CD14-positive monocyte (primary cell): ENCODE measurements at regions not wholly inside any gene's neighbourhood (a gene's known extent, or its start where the extent isn't known, plus 50 kb on each side); places are given as distances from the start of the nearest gene placed in this dataset. TPM values are rescaled to one million over a fixed set of nuclear protein-coding genes. Genes with fewer than 3 reads are reported as not detected.

Source experiments
- DNase-seq, 3 donors: peaks; one replicate each; pipeline ENCODE4 v3.0.0-alpha.2; 2011 to 2022
- H2AFZ ChIP-seq: 2 replicates; pipeline ENCODE4 v1.6.0; 2012; ENCODE audit warnings: mild to moderate bottlenecking, low read depth, low read length, inconsistent platforms; ENCODE audit not compliant: insufficient read depth, poor library complexity, severe bottlenecking
- H3K27ac ChIP-seq, 2 donors: 1 replicate in 1 of 2; 2 replicates in 1 of 2; pipeline ENCODE4 v1.5.1; 2012 to 2013; ENCODE audit warnings: low read length in 2 of 2, control low read depth in 1 of 2, inconsistent platforms in 1 of 2, low read depth in 1 of 2, mild to moderate bottlenecking in 1 of 2
- H3K27me3 ChIP-seq, 2 donors: one replicate each; pipeline versions ENCODE4 v1.6.0 to v1.6.1; 2011 to 2013; ENCODE audit warnings: low read length in 2 of 2; ENCODE audit not compliant: control insufficient read depth in 2 of 2, insufficient read depth in 2 of 2
- H3K36me3 ChIP-seq, 2 donors: replicated peaks in 1 of 2; 1 replicate in 1 of 2; 2 replicates in 1 of 2; pipeline versions ENCODE4 v1.5.1 to v1.6.1; 2012 to 2013; ENCODE audit warnings: low read length in 2 of 2, control low read depth in 1 of 2, inconsistent platforms in 1 of 2, mild to moderate bottlenecking in 1 of 2; ENCODE audit not compliant: insufficient read depth in 2 of 2, control insufficient read depth in 1 of 2
- H3K4me1 ChIP-seq, 2 donors: 1 replicate in 1 of 2; 2 replicates in 1 of 2; pipeline versions ENCODE4 v1.5.1 to v1.6.1; 2012 to 2013; ENCODE audit warnings: low read length in 2 of 2, control low read depth in 1 of 2, inconsistent platforms in 1 of 2, mild to moderate bottlenecking in 1 of 2, moderate library complexity in 1 of 2; ENCODE audit not compliant: insufficient read depth in 2 of 2, control insufficient read depth in 1 of 2
- H3K4me2 ChIP-seq: replicated peaks from 2 replicates; pipeline ENCODE3; 2012; ENCODE audit warnings: low read length, moderate library complexity, mild to moderate bottlenecking; ENCODE audit not compliant: poor library complexity, severe bottlenecking; ENCODE audit errors: extremely low read depth
- H3K4me3 ChIP-seq, 3 experiments: fragments of 200-600 bp in 1 of 3; sonication (generic) in 1 of 3; replicated peaks in 1 of 3; 1 replicate in 2 of 3; 2 replicates in 1 of 3; pipeline ENCODE4 v1.5.1; 2011 to 2013; ENCODE audit warnings: low read length in 3 of 3, mild to moderate bottlenecking in 3 of 3, control low read depth in 2 of 3, low read depth in 2 of 3, inconsistent platforms in 1 of 3, moderate library complexity in 1 of 3
- H3K79me2 ChIP-seq: 2 replicates; pipeline ENCODE4 v1.6.0; 2012; ENCODE audit warnings: mild to moderate bottlenecking, control low read depth, inconsistent platforms, low read length, moderate library complexity; ENCODE audit not compliant: insufficient read depth
- H3K9ac ChIP-seq: 2 replicates; pipeline ENCODE4 v1.6.0; 2017; ENCODE audit warnings: low read length, mild to moderate bottlenecking; ENCODE audit not compliant: insufficient read depth, poor library complexity, severe bottlenecking
- H3K9me3 ChIP-seq, 2 donors: replicated peaks in 1 of 2; 1 replicate in 1 of 2; 2 replicates in 1 of 2; pipeline versions ENCODE4 v1.5.1 to v1.6.1; 2012 to 2013; ENCODE audit warnings: low read length in 2 of 2, control low read depth in 1 of 2; ENCODE audit not compliant: control insufficient read depth in 1 of 2, insufficient read depth in 1 of 2
- H4K20me1 ChIP-seq: 2 replicates; pipeline ENCODE4 v1.6.0; 2012; ENCODE audit warnings: mild to moderate bottlenecking, low read length, control low read depth, moderate library complexity; ENCODE audit not compliant: insufficient read depth
- H3K27ac Mint-ChIP-seq, 7 donors: one replicate each; pipeline ENCODE4 v1.8.0; 2020; ENCODE audit warnings: mild to moderate bottlenecking in 7 of 7, mixed read lengths in 7 of 7, moderate library complexity in 6 of 7, inconsistent platforms in 2 of 7
- H3K27me3 Mint-ChIP-seq, 3 donors: one replicate each; pipeline ENCODE4 v1.8.0; 2021 to 2022; ENCODE audit warnings: low read depth in 3 of 3, mild to moderate bottlenecking in 3 of 3, mixed read lengths in 3 of 3, moderate library complexity in 3 of 3, inconsistent platforms in 1 of 3
- H3K36me3 Mint-ChIP-seq, 2 donors: one replicate each; pipeline ENCODE4 v1.8.0; 2020; ENCODE audit warnings: mixed read lengths in 2 of 2, inconsistent platforms in 1 of 2, mild to moderate bottlenecking in 1 of 2
- H3K4me1 Mint-ChIP-seq: one replicate; pipeline ENCODE4 v1.8.0; 2020; ENCODE audit warnings: mild to moderate bottlenecking, mixed read lengths
- H3K4me3 Mint-ChIP-seq, 2 donors: one replicate each; pipeline ENCODE4 v1.8.0; 2020; ENCODE audit warnings: mild to moderate bottlenecking in 2 of 2, mixed read lengths in 2 of 2, moderate library complexity in 1 of 2
- H3K9me3 Mint-ChIP-seq, 7 donors: one replicate each; pipeline ENCODE4 v1.8.0; 2020 to 2022; ENCODE audit warnings: mixed read lengths in 7 of 7, mild to moderate bottlenecking in 6 of 7, moderate library complexity in 6 of 7, inconsistent platforms in 2 of 7
- WGBS: methylation state at CpG from one replicate; pipeline ENCODE4 v1.1.5; 2013; ENCODE audit warnings: missing lambda C conversion rate; ENCODE audit not compliant: insufficient coverage; 5-methylcytosine and 5-hydroxymethylcytosine counted together
- intact Hi-C, 2 donors: fragments of 100-400 bp; cut with micrococcal nuclease; formaldehyde crosslinking; loops; one replicate each; pipeline versions ENCODE4 v1.15.0 to v1.15.1; 2023
- small RNA-seq: library from RNA; depleted of rRNA; stranded (forward); fragments of <200 nt; gene quantifications from one replicate; pipeline ENCODE3, GENCODE V24; 2012; ENCODE audit warnings: low read depth; ENCODE audit not compliant: insufficient read length
- TF ChIP-seq, protein P1 (sequence below): fragments of 200-600 bp; IDR thresholded peaks from one replicate; pipeline ENCODE4 v1.8.0; 2022; ENCODE audit warnings: antibody characterized with exemption, mild to moderate bottlenecking

DNA sequence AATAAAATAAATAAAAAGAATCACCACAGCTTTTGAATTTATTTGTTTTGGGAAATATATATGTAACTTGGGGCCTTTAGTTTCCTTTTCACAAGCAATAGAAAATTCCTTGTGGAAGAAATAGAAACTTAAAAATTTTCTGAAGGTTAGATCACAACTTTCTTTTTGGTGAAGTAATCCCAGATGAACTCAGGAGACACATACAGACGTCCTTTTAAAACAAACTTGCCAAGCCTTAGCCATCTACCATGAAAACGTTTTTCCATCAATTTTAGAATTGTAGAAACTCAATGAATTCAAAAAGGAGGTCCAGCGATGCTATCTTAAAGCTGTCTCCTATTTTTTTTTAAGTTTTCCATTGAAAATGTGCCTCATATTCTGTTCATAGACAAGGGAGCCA lies 225.6 kb downstream of the ASXL3 start:
- no peak overlapping the region for H3K4me2 ChIP-seq
- no peaks in the 10 kb centered on the region for H3K36me3 Mint-ChIP-seq

DNA sequence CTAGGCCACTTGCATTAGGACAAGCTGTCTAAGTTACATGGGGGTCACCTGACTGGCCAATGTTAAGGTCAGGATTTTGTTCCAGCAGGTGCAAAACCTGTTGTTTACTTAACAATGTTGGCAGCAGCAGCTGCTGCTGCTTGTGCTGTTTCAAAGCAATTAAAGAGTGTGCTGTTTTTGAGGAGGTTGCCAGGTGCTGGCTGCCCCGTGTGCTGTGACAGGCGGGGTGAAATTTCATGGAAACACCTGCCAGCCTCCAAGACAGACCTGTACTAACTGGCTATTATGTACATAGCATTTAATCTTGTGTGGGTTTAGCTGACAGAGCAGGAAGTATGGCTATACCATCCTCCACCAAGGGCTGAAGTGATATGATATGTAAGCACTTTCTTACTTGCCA lies 224.9 kb downstream of the ASXL3 start:
- TF ChIP-seq, protein P1, sequence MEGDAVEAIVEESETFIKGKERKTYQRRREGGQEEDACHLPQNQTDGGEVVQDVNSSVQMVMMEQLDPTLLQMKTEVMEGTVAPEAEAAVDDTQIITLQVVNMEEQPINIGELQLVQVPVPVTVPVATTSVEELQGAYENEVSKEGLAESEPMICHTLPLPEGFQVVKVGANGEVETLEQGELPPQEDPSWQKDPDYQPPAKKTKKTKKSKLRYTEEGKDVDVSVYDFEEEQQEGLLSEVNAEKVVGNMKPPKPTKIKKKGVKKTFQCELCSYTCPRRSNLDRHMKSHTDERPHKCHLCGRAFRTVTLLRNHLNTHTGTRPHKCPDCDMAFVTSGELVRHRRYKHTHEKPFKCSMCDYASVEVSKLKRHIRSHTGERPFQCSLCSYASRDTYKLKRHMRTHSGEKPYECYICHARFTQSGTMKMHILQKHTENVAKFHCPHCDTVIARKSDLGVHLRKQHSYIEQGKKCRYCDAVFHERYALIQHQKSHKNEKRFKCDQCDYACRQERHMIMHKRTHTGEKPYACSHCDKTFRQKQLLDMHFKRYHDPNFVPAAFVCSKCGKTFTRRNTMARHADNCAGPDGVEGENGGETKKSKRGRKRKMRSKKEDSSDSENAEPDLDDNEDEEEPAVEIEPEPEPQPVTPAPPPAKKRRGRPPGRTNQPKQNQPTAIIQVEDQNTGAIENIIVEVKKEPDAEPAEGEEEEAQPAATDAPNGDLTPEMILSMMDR = no peak
- intact Hi-C loops = no loop called here
- peak overlapping the region in 1 of 7 donors; percentile 42 for H3K27ac Mint-ChIP-seq

More for the DNA sequence above, 225.6 kb downstream of the ASXL3 start:
- no peak overlapping the region for H3K4me3 Mint-ChIP-seq
- Histone ChIP-seq H3K4me1 (no peaks in the 10 kb centered on the region), H3K36me3 (no peaks in the 10 kb centered on the region), H3K79me2 (no peaks in the 10 kb centered on the region), H3K4me3 (no peak overlapping the region), H3K9me3 (no peaks in the 10 kb centered on the region), H2AFZ (no peak overlapping the region), H3K27ac (no peak overlapping the region), H4K20me1 (no peaks in the 10 kb centered on the region), H3K9ac (no peak overlapping the region), H3K27me3 (no peaks in the 10 kb centered on the region)
- H3K27me3 Mint-ChIP-seq = peaks cover 2% of the 10 kb centered on the region in 3 donors
- intact Hi-C loops = no loop called here
- no peaks in the 10 kb centered on the region for H3K4me1 Mint-ChIP-seq
- WGBS = 71% methylated on average over 1 of the region's 3 CpGs
- DNase-seq = no peak
- TF ChIP-seq, protein P1 = no peak
- peaks cover 0 to 5% (median 0%) of the 10 kb centered on the region in 7 donors for H3K9me3 Mint-ChIP-seq
- H3K27ac Mint-ChIP-seq = no peak overlapping the region

More for the DNA sequence above, 224.9 kb downstream of the ASXL3 start:
- WGBS = no CpG with 5 or more reads among the region's 2 CpGs
- H3K27me3 ChIP-seq = no peaks in the 10 kb centered on the region
- no peak for DNase-seq
- no peaks in the 10 kb centered on the region for H4K20me1 ChIP-seq
- H3K36me3 ChIP-seq = no peaks in the 10 kb centered on the region
- H3K4me3 ChIP-seq = no peak overlapping the region
- Mint-ChIP-seq H3K9me3 (peaks cover 0 to 5% (median 0%) of the 10 kb centered on the region in 7 donors), H3K4me3 (no peak overlapping the region), H3K27me3 (peaks cover 2% of the 10 kb centered on the region in 3 donors), H3K4me1 (no peaks in the 10 kb centered on the region), H3K36me3 (no peaks in the 10 kb centered on the region)
- no peaks in the 10 kb centered on the region for H3K4me1 ChIP-seq
- no peak overlapping the region for H2AFZ ChIP-seq
- H3K4me2 ChIP-seq = no peak overlapping the region
- no peak overlapping the region for H3K9ac ChIP-seq
- H3K27ac ChIP-seq = no peak overlapping the region
- H3K79me2 ChIP-seq = no peaks in the 10 kb centered on the region
- no peaks in the 10 kb centered on the region for H3K9me3 ChIP-seq

Small RNAs in the stretch of these regions (small RNA-seq; reads per million reads assigned to genes)
- gene RF00019 = not detected
